Activated B cell treated with CpG ODN at 0.5 μM for 24 hours (primary cell): ENCODE measurements at regions not wholly inside any gene's neighbourhood (a gene's known extent, or its start where the extent isn't known, plus 50 kb on each side); places are given as distances from the start of the nearest gene placed in this dataset.

Experiments used
- ATAC-seq: fragments of 200-7000 bp; cut with Tn5 transposase; one replicate; pipeline ENCODE4 v1.10.0; 2021; ENCODE audit warnings: low read depth, mild to moderate bottlenecking, moderate library complexity
- CTCF ChIA-PET: fragments of 350-600 bp; sonication (Branson Sonifier 250); formaldehyde crosslinking; loops from one replicate; lab custom pipeline; 2021; ENCODE audit warnings: antibody characterized with exemption; lab: Charles Lee
- POLR2A ChIA-PET: fragments of 350-600 bp; sonication (Branson Sonifier 250); formaldehyde crosslinking; loops from one replicate; lab custom pipeline; 2021; ENCODE audit warnings: antibody characterized with exemption; lab: Charles Lee
- DNase-seq: peaks from one replicate; pipeline ENCODE4 v3.0.0; 2022
- H3K27ac Mint-ChIP-seq: one replicate; pipeline ENCODE4 v1.8.0; 2020; ENCODE audit warnings: mixed read lengths
- H3K27me3 Mint-ChIP-seq: one replicate; pipeline ENCODE4 v1.8.0; 2021; ENCODE audit warnings: mixed read lengths
- H3K36me3 Mint-ChIP-seq: one replicate; pipeline ENCODE4 v1.8.0; 2021; ENCODE audit warnings: low read depth, mixed read lengths
- H3K4me1 Mint-ChIP-seq: one replicate; pipeline ENCODE4 v1.8.0; 2021; ENCODE audit warnings: mixed read lengths
- H3K4me3 Mint-ChIP-seq: one replicate; pipeline ENCODE4 v1.8.0; 2020; ENCODE audit warnings: mild to moderate bottlenecking, mixed read lengths
- H3K9me3 Mint-ChIP-seq: one replicate; pipeline ENCODE4 v1.8.0; 2020; ENCODE audit warnings: mixed read lengths
- CTCF ChIP-seq: fragments of 200-600 bp; IDR thresholded peaks from one replicate; pipeline ENCODE4 v1.8.0; 2022; ENCODE audit warnings: antibody characterized with exemption, mild to moderate bottlenecking
- intact Hi-C: fragments of 100-400 bp; cut with micrococcal nuclease; formaldehyde crosslinking; loops from one replicate; pipeline ENCODE4 v1.15.1; 2024

GRCh38 chr5:58115811-58116210 is 344.1 kb downstream of the PLK2 start:
- Mint-ChIP-seq H3K9me3 (no peaks in the 10 kb centered on the region), H3K4me3 (no peak overlapping the region), H3K27me3 (peaks cover 6% of the 10 kb centered on the region), H3K27ac (no peak overlapping the region), H3K4me1 (no peaks in the 10 kb centered on the region), H3K36me3 (no peaks in the 10 kb centered on the region)
- ChIA-PET POLR2A (no interaction called here), CTCF (no interaction called here)
- no peak for ATAC-seq
- intact Hi-C loops, result no loop called here
- DNase-seq, result no peak
- TF ChIP-seq CTCF, result no peak

- peaks cover 6% of the 10 kb centered on the region for H3K27me3 Mint-ChIP-seq
- DNase-seq (no peak), ATAC-seq (no peak)
- no peak overlapping the region for H3K27ac Mint-ChIP-seq
- H3K4me1 Mint-ChIP-seq, result no peaks in the 10 kb centered on the region
- H3K4me3 Mint-ChIP-seq, result no peak overlapping the region
- no peak for TF ChIP-seq CTCF
- no peaks in the 10 kb centered on the region for H3K36me3 Mint-ChIP-seq
- ChIA-PET POLR2A (no interaction called here), CTCF (no interaction called here)
- H3K9me3 Mint-ChIP-seq, result no peaks in the 10 kb centered on the region
- intact Hi-C loops, result no loop called here
Measured at GRCh38 chr5:58114324-58114723, 345.6 kb downstream of the PLK2 start.

- CTCF ChIA-PET, result no interaction called here
- no peak for TF ChIP-seq CTCF
Measured at GRCh38 chr5:58113172-58113571, 346.7 kb downstream of the PLK2 start.

GRCh38 chr5:58108511-58108910 is 351.4 kb downstream of the PLK2 start:
- H3K4me3 Mint-ChIP-seq, result no peak overlapping the region
- no peaks in the 10 kb centered on the region for H3K9me3 Mint-ChIP-seq
- no peak overlapping the region for H3K27ac Mint-ChIP-seq
- POLR2A ChIA-PET, result no interaction called here
- DNase-seq, result no peak
- CTCF ChIA-PET, result no interaction called here
- intact Hi-C loops, result no loop called here
- no peak for TF ChIP-seq CTCF
- ATAC-seq, result no peak
- no peaks in the 10 kb centered on the region for H3K4me1 Mint-ChIP-seq
- H3K27me3 Mint-ChIP-seq, result peaks cover 3% of the 10 kb centered on the region
- no peaks in the 10 kb centered on the region for H3K36me3 Mint-ChIP-seq

More at GRCh38 chr5:58113172-58113571, 346.7 kb downstream of the PLK2 start:
- Mint-ChIP-seq H3K27me3 (peaks cover 1% of the 10 kb centered on the region), H3K9me3 (no peaks in the 10 kb centered on the region), H3K4me3 (no peak overlapping the region), H3K4me1 (no peaks in the 10 kb centered on the region), H3K27ac (no peak overlapping the region), H3K36me3 (no peaks in the 10 kb centered on the region)
- POLR2A ChIA-PET, result no interaction called here
- ATAC-seq (no peak), DNase-seq (no peak)
- intact Hi-C loops, result no loop called here

GRCh38 chr5:58107704-58108103 is 352.2 kb downstream of the PLK2 start:
- H3K27me3 Mint-ChIP-seq, result peaks cover 3% of the 10 kb centered on the region
- intact Hi-C loops, result no loop called here
- no peak overlapping the region for H3K27ac Mint-ChIP-seq
- H3K36me3 Mint-ChIP-seq, result no peaks in the 10 kb centered on the region
- TF ChIP-seq CTCF, result no peak
- POLR2A ChIA-PET, result no interaction called here
- no peaks in the 10 kb centered on the region for H3K9me3 Mint-ChIP-seq
- no peaks in the 10 kb centered on the region for H3K4me1 Mint-ChIP-seq
- CTCF ChIA-PET, result no interaction called here
- no peak overlapping the region for H3K4me3 Mint-ChIP-seq
- no peak for ATAC-seq
- no peak for DNase-seq
